GM06990 (cell line): ENCODE measurements at regions not wholly inside any gene's neighbourhood (a gene's known extent, or its start where the extent isn't known, plus 50 kb on each side); places are given as distances from the start of the nearest gene placed in this dataset.
"Not testable (repeated sequence)": the region's sequence is repeated elsewhere in the genome, so short reads cannot be mapped to it uniquely, and the experiment has no call there.

Experiments
- DNase-seq: peaks from one replicate; pipeline ENCODE4 v3.0.0-alpha.2; 2011; ENCODE audit not compliant: insufficient read length; ENCODE audit errors: extremely low read depth
- H3K27me3 ChIP-seq: replicated peaks from 2 replicates; pipeline ENCODE4 v1.6.0; 2011; ENCODE audit warnings: low read length; ENCODE audit not compliant: control insufficient read depth, insufficient read depth
- H3K36me3 ChIP-seq: 2 replicates; pipeline ENCODE4 v1.5.1; 2011; ENCODE audit warnings: low read length; ENCODE audit not compliant: control insufficient read depth, insufficient read depth
- H3K4me3 ChIP-seq: replicated peaks from 2 replicates; pipeline ENCODE4 v1.5.1; 2011; ENCODE audit warnings: low read depth, mild to moderate bottlenecking, control low read depth, low read length
- CTCF ChIP-seq: IDR thresholded peaks from 2 replicates; pipeline ENCODE4 v1.5.1; 2011; ENCODE audit warnings: low read length, control low read depth, mild to moderate bottlenecking, inconsistent platforms; ENCODE audit not compliant: insufficient read depth, poor library complexity, severe bottlenecking

GRCh38 chr2:185510060-185510459 lies 228.5 kb upstream of the FSIP2 start:
- no peaks in the 10 kb centered on the region for H3K36me3 ChIP-seq

GRCh38 chr2:185511925-185512324 lies 226.7 kb upstream of the FSIP2 start:
- TF ChIP-seq CTCF = no peak

More at GRCh38 chr2:185510060-185510459, 228.5 kb upstream of the FSIP2 start:
- Histone ChIP-seq H3K27me3 (no peaks in the 10 kb centered on the region), H3K4me3 (no peak overlapping the region)
- DNase-seq = no peak
- no peak for TF ChIP-seq CTCF

GRCh38 chr2:185522472-185522871 lies 216.1 kb upstream of the FSIP2 start:
- TF ChIP-seq CTCF = no peak
- H3K36me3 ChIP-seq = no peaks in the 10 kb centered on the region
- H3K4me3 ChIP-seq = no peak overlapping the region
- no peak for DNase-seq
- H3K27me3 ChIP-seq = no peaks in the 10 kb centered on the region

More at GRCh38 chr2:185511925-185512324, 226.7 kb upstream of the FSIP2 start:
- Histone ChIP-seq H3K36me3 (no peaks in the 10 kb centered on the region), H3K27me3 (no peaks in the 10 kb centered on the region), H3K4me3 (no peak overlapping the region)
- no peak for DNase-seq

GRCh38 chr2:185524242-185524641 lies 214.4 kb upstream of the FSIP2 start:
- not testable (repeated sequence) for H3K27me3 ChIP-seq, DNase-seq, H3K36me3 ChIP-seq, H3K4me3 ChIP-seq

- Histone ChIP-seq H3K27me3 (no peaks in the 10 kb centered on the region), H3K36me3 (no peaks in the 10 kb centered on the region), H3K4me3 (no peak overlapping the region)
- no peak for DNase-seq
- TF ChIP-seq CTCF = no peak
Observed at GRCh38 chr2:185526161-185526560, 212.4 kb upstream of the FSIP2 start.

GRCh38 chr2:185531721-185532120 lies 206.9 kb upstream of the FSIP2 start:
- TF ChIP-seq CTCF = no peak
- no peaks in the 10 kb centered on the region for H3K36me3 ChIP-seq
- H3K27me3 ChIP-seq = no peaks in the 10 kb centered on the region
- H3K4me3 ChIP-seq = no peak overlapping the region
- no peak for DNase-seq
